Embryonic facial prominence (tissue), 1 donor: ENCODE measurements at regions not wholly inside any gene's neighbourhood (a gene's known extent, or its start where the extent isn't known, plus 50 kb on each side); places are given as distances from the start of the nearest gene placed in this dataset.
"Not testable (repeated sequence)": the region's sequence is repeated elsewhere in the genome, so short reads cannot be mapped to it uniquely, and the experiment has no call there.

Source experiments
- DNase-seq: peaks from one replicate; pipeline ENCODE4 v3.0.0-alpha.2; 2016; ENCODE audit errors: extremely low spot score

- DNase-seq: no peak
These were observed 216.1 kb downstream of the TRIM36 start for GRCh38 chr5:114953565-114953964.

DNA sequence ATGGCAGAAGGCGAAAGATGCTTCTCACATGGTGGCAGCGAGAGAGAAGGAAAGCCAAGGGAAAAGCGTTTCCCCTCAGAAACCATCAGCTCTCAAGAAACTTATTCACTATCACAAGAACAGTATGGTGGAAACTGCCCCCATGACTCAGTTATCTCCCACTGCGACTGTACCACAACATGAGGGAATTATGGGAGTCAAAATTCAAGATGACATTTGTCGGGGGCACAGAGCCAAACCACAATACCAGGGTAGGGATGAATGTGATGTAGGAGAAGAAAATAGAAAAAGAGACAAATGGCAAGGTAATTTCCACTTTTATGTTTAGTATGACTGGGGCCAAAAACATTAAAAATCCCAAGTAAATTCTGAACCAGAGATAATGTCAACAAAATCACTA is 216.8 kb downstream of the TRIM36 start:
- no peak for DNase-seq

DNA sequence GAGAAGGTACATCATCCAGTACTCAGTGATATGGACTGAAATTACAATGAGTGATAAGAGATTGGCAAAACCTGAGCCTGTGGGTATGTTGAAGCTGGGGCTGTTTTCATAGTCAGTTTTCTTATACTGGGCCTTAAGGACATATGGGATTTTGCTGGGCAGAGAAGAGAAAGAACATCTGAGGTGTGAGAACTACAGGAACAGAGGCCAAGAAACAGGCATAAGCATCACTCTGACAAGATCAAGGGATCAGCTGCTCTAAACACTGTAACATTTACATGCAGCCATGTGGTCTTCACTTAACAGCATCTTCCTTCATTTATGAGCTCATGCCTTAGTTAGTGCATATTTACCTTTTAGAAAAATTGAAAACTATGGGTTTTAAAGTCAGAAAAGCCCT is 220.0 kb downstream of the TRIM36 start:
- DNase-seq: no peak

- peak; percentile 10 for DNase-seq
These were observed 220.6 kb downstream of the TRIM36 start for GRCh38 chr5:114948986-114949621.

DNA sequence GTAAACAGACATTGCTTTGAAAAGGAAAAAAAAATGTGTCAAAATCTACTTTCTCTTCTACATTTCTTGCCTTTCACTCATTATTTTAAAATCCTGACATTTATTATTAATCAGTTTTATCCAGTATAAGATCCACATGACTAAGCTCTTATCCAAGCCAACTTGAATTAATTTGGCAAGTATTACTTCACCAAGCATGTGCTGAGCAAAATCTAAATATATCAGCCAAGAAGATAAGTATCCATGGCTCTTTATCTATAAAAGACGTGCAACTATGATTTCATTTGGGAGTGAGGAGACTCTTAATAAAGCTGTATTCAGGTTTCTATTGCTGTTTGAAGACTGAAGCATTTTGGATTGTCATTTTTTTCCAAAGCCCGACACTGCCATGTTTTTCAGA is 221.3 kb downstream of the TRIM36 start:
- DNase-seq: no peak

GRCh38 chr5:114940709-114941108 is 229.0 kb downstream of the TRIM36 start:
- no peak for DNase-seq

- DNase-seq: no peak
These were observed 234.2 kb downstream of the TRIM36 start for GRCh38 chr5:114935490-114935889.

GRCh38 chr5:114928644-114929462 is 240.9 kb downstream of the TRIM36 start:
- DNase-seq: no peak

GRCh38 chr5:114924769-114925168 is 244.9 kb downstream of the TRIM36 start:
- no peak for DNase-seq

GRCh38 chr5:114912189-114912920 is 257.4 kb downstream of the TRIM36 start:
- DNase-seq: no peak

GRCh38 chr5:114910727-114911126 is 259.0 kb downstream of the TRIM36 start:
- no peak for DNase-seq

DNA sequence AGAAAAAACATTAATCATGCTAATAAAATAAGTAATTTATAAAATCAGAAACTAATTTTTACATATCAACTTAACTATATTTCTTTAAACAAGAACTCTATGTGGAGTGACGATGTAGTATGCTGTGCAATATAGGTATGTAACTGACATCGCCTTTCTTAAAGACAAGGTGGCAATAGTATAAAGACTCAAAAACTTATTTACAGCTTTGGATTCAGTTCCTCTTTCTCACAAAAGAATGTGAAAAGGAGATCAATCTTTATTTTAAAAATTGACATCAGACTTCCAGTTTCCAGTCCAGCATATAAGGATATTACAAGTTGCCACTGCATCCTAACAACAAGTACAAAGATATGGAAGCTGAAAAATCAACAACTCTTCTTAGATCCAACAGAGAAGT is 260.3 kb downstream of the TRIM36 start:
- DNase-seq: no peak

GRCh38 chr5:114903767-114904166 is 265.9 kb downstream of the TRIM36 start:
- no peak for DNase-seq

DNA sequence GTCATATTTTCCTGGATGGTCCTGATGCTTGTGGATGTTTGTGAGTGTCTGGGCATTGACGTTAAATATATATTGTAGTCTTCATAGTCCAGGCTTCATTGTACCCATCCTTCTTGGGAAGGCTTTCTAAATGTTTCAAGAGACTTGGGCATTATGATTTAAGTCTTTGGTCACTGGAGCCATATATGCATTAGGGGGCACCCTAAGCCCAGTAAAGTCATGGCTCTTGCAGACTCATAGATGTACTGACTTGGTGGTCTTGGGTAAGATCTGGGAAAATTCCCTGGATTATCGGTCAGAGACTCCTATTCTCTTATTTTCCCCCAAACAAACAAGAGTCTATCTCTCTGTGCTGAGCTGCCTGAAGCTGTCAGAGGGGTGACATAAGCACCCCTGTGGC is 271.1 kb downstream of the TRIM36 start:
- no peak for DNase-seq

DNA sequence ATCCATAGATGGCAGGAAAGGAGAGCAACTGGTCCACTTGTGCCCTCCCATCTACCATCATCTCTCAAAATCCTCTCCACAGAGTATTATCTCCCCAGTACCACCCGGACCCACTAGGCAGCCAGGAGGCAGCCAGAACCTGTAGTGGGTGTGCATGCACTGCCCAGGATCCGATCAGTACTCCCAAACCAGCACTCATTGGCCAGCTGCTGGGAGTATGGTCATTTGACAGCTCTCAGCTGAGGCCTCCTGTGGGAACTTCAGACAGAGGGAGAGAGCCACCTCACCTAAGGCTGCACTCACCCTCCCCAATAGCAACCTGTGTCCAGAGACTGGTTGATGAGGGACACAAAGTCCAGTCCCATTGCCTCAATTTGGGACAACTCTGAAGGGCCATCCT is 286.0 kb downstream of the TRIM36 start:
- no peak for DNase-seq

- DNase-seq: peak; percentile 37
These were observed 310.3 kb downstream of the TRIM36 start for GRCh38 chr5:114859438-114859735.

GRCh38 chr5:114858665-114859437 is 310.9 kb downstream of the TRIM36 start:
- no peak for DNase-seq

- no peak for DNase-seq
These were observed 311.7 kb downstream of the TRIM36 start for GRCh38 chr5:114857941-114858551.

DNA sequence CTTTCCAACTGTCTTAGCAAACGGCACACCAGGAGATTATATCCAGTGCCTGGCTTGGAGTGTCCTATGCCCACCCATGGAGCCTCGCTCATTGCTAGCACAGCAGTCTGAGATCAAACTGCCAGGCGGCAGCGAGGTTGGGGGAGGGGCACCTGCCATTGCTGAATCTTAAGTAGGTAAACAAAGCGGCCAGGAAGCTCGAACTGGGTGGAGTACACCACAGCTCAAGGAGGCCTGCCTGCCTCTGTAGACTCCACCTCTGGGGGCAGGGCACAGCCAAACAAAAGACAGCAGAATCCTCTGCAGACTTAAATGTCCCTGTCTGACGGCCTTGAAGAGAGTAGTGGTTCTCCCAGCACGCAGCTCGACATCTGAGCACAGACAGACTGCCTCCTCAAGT is 325.0 kb downstream of the TRIM36 start:
- DNase-seq: not testable (repeated sequence)

DNA sequence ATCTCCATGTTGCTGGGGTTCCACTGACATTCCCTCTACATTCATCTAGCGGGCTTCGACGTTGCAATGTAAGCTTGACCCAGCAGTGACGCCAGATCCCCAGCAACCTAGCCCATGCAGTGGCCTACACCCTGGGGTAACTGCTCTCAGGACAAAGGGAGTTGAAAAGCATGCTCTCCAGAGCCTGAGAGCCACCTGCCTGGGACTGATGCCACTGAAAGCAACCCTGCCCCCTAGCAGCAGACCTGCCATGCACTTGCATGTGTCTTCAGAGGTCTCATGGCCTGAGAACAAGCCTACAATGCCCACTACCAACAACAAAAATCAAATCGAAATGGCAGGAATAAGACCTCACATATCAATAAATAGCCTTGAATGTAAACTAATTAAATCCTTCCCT is 330.3 kb downstream of the TRIM36 start:
- no peak for DNase-seq

DNA sequence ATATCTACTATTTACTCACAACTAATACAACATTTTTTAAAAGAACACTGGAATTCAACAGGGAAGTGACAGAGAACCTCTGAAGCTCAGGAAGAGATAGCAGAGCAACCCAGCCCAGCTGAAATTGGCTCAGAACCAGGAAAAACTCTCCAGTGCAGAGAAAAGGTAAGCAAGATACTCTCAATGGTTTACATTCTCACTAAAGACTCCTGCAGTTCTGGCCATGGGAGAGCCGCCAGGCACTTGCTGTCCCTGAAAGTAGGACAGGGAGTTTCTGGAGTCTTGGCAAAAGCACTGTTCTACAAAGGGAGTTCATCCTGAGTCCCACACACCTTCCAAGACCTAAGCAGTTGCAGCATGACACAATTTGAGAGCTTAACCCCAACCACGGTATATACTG is 330.8 kb downstream of the TRIM36 start:
- DNase-seq: no peak

DNA sequence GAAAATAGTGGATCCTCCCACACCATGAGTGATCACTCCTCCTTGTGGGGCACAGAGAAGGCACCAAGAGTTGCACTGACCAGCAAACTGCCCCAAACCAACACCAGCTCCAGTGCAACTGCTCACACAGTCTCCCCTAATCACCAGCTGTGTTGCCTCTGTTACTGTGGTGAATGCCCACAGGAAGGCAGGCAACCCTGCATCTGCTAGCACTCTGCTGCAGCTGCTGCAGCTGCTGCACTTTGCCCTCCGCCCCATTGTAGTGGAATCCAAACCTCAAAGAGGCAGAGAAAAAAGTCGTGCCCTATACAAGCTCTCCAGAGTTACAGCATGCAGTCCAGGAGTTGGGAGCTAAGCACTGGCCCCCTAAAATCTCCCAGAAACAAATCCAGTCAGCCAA is 339.6 kb downstream of the TRIM36 start:
- DNase-seq: no peak
